GM21381 (cell line): ENCODE measurements at regions not wholly inside any gene's neighbourhood (a gene's known extent, or its start where the extent isn't known, plus 50 kb on each side); places are given as distances from the start of the nearest gene placed in this dataset.
A peak's percentile ranks its signal among the peaks of the same experiment; 100 is the strongest.

Source experiments
- ATAC-seq: cut with Tn5 transposase; IDR thresholded peaks from one replicate; pipeline ENCODE4 v1.9.1; 2021; ENCODE audit warnings: mild to moderate bottlenecking, moderate library complexity; ENCODE audit not compliant: unreplicated experiment

DNA sequence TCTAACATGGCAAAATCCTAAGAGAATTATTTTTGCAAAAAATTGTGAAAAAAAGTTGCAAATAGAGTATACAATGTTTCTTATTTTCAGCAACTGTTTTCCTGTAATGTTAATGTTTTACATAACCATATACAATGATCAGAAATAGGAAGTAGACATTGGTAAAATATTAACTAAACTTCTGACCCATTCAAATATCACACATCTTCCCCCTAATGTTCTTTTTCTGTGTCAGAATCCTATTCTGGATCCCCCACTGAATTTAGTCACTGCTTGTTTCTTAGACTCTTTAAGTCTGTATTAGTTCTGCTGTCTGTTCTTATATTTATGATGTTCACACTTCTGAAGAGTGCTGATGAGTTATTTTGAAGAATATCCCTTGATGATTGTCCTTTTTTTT is 62.0 kb downstream of the HFE start:
- ATAC-seq: no peak

DNA sequence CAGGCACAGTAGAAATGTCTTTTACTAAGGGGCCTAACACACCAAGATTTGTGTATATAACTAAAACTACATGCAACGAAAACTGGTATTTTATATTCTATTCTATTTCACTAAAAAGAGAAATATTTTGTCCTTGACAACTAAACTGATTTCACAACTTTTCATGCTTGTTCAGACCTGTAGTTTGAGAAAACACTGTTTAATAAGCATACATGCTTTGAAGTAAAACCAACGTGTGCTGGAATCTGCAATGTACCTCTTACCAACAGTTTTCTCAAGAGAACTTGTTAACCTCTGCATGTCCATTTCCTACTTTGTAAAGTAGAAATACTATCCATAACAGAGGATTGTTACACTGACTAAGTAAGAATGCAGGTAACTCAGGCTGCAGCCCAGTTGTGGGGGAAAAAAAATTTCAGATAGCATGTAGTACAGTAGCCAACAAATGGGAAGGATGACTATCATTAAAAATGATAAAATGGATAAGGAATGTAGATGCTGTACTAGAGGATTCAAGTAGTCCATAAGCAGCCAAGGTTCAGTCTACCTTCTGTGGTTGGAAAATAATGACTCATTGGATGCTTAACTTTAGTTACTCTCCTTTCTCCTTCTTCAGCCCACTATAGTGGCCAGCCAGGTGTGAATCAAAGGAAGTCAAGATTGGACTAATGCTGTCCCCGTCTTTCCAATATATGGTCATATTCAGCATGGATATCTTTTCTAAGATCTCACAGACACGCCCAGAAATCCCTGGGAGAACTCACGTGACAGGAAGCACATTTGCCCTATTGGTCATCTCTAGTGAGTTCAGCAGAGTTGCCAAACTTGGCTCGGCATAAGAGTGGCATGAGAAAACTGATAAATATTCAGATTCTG is 65.2 kb downstream of the HFE start:
- no peak for ATAC-seq

DNA sequence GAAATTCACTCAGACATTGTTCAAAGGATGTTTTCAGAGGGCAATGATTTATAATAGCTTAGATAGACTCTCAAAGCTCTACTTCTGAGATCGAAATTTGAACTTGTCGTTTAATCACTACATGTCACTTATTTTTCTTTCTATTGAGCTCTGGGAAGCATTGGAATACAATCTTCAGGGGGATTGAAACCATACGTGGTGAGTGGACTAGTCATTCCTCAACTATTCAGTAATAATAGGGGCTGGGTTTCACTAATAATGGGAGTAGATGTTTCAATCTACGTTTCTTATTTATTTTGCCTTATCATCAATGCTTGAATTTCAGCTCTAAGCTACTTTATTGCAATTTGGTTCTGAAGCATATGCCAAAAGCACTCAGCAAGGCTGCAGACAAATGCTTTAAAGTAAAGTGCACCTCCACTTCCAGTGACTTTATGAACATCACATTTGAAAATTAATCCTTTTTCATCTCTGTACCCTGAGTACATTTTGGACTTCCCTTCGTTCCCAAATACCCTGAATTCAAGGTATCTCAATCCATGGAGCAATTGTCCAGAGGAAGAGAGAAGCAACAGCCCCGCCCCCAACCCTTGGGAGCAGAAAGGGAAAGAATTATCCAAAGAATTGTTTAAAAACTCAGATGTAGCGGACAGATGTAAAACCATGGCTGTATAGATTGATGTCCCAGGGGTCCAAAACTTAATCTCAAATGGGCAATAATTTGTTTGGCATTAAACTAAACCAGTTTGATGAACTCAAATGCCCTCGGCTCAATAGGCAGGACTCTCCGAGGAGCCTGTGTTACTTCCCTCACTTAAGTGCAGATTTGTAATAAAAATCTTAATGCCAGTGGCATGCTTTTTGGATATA is 68.1 kb downstream of the HFE start:
- ATAC-seq: no peak

DNA sequence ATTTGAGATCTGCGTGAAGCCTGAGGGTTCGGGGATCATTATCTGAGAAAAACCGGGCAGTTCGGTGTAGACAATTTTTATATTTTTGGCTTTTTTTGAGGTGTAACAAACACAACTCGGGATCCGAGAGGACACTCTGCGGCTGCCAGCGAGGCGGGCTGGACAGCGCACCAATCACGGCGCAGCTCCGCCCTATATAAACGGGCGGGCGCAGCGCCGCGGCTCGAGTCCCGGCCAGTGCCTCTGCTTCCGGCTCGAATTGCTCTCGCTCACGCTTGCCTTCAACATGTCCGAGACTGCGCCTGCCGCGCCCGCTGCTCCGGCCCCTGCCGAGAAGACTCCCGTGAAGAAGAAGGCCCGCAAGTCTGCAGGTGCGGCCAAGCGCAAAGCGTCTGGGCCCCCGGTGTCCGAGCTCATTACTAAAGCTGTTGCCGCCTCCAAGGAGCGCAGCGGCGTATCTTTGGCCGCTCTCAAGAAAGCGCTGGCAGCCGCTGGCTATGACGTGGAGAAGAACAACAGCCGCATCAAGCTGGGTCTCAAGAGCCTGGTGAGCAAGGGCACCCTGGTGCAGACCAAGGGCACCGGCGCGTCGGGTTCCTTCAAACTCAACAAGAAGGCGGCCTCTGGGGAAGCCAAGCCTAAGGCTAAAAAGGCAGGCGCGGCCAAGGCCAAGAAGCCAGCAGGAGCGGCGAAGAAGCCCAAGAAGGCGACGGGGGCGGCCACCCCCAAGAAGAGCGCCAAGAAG is 69.0 kb downstream of the HFE start:
- ATAC-seq: peak; percentile 47

- peak; percentile 3 for ATAC-seq
These were observed 69.6 kb downstream of the HFE start for GRCh38 chr6:26156850-26157250.

DNA sequence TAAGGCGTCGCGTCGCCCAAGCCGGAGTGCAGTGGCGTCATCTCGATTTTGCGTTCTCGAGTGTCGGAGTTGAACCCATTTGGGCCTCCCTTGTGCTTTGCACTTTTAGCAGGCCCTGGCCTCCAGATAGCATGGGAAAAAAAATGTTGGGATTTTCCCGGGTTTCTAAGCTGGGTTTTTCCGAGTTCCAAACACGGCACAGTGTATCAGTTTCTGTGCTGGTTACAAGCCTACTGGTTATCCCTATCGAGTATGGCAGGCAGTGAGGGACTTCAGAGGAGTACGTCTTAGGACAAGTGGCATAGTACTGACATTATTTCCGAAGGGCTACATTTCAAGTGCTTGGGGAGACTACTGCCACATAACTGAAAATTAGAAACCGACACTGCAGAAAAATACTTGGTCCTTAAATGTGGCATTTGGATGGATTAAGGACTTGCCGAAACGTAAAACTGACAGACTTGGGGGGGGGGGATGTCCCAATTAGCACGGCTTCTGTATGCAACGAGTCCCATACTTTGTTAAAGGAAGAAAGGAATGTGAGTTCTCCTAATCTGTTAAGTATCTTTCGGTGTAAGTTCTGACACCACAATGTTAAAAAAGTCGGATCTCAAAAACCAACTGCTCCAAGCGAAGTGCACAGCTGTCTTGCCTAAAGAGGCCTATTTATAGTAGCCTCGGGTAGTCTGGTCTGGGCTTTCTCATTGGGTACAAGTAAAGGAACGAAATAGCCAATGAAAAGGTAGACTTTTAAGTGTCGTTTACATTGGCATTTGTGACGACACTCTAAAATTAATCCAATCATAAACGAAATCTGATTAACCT is 70.2 kb downstream of the HFE start:
- peak; percentile 63 for ATAC-seq

DNA sequence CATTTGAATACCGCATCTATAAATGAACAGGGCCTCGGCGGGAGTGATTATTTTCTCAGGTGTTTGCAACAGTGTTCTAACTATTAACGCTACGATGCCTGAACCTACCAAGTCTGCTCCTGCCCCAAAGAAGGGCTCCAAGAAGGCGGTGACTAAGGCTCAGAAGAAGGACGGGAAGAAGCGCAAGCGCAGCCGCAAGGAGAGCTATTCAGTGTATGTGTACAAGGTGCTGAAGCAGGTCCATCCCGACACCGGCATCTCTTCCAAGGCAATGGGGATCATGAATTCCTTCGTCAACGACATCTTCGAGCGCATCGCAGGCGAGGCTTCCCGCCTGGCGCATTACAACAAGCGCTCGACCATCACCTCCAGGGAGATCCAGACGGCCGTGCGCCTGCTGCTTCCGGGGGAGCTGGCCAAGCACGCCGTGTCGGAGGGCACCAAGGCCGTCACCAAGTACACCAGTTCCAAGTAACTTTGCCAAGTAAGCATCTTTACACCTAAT is 70.9 kb downstream of the HFE start:
- no peak for ATAC-seq

GRCh38 chr6:26158581-26159356 is 71.5 kb downstream of the HFE start:
- ATAC-seq: no peak

DNA sequence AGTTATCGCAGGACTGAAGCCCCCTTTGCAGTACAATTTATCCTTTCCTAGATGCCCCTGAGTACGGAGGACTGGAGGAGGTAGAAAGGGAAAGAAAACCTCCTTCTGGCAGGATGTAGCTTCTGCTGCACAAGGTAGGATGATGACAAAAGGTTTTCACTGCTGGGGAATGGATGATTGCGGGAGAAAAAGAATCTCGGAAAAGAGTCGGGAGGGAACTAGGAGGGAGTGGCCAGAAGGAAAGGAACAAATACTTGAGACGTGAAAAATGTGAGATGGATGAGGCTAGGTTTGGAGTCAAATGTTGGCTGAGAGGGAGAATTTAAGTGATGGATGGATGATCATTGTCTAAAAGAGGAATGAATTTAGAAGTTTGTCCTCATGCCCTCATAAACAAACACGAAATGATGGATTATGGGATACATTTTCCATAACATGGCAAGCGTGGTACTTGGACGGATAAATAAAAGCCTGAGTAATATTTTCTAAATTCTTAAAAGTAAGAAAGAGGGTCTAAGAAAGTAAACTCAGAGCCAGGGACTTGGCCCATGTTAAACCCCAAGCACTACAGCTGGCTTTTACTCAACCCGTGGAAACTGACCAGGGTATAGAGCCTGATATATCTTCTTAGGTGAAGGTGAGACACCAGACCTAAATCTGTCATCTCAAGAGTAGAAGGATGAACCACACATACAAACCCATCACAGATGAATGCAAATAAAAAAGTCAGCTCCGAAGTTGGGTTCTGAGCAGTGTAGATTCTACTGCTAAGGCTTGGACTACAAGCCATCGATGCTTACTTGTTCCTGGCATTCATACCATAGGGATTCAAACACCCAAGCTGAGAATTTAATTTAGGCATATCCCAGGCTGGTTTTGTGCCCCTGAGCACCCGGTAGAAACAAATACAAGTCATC is 72.4 kb downstream of the HFE start:
- no peak for ATAC-seq

- ATAC-seq: no peak
These were observed 74.1 kb downstream of the HFE start for GRCh38 chr6:26161322-26161721.

- ATAC-seq: no peak
These were observed 75.2 kb downstream of the HFE start for GRCh38 chr6:26162399-26162798.

GRCh38 chr6:26163427-26164119 is 76.3 kb downstream of the HFE start:
- no peak for ATAC-seq

DNA sequence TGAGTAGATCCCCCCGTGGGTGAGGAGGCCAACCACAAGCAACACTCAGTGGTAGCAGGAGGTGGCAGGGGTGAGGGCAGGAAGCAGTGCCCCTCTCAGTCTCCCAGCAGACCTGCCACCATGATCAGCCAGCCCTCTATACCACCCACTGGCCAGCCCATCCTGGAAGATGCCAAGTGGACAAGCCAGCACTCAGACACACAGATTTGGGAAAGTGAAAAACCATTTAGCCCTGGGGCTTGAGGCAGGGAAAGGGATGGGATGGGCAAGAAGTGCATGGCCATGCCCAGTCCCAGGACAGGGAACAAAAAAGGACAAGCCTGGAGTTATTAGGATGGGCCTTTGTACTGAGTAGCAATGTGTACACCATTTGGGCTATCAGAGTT is 76.9 kb downstream of the HFE start:
- ATAC-seq: no peak

DNA sequence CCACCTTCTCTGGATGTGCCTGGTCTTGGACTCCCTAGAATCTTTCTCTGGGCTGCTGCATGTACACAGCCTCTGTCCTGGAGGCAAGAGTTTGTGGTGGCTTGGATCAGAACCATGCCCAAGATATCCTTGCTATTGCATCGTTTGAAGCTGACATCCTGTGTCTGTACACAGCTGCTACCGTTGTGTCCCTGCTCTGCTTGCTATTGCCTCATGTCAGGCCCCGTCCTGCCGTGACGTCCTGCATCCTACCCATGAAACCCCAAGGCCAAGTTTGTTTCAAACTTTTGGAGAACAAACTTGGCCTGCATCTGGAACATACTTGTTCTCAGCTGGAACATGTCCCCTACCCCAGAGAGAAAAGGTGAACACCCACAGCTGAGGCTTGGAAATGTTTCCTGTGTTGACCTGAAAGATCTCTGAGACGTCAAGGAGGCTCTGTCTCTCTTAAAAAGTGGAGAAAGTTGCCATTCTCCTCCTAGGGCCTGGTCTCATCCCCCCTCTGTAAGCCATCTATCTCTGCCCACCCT is 78.1 kb downstream of the HFE start:
- no peak for ATAC-seq

DNA sequence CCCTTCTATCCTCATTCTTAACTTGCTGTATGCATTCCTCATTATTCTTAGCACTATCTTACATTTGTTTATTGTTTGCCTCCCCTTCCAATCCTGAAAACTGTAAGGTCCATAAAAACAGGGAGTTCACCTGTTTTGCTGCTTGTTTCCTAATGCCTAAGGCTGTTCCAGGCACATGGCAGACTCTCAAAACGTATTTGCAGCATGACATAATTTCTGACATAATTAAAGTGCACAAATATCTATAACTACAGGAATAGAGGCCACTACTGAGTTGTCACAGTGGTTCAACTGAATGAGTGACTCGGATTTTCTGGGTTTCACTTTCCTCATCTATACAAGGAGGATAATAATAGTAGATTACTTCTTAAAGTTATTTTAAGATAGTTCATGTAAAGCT is 83.0 kb downstream of the HFE start:
- no peak for ATAC-seq

DNA sequence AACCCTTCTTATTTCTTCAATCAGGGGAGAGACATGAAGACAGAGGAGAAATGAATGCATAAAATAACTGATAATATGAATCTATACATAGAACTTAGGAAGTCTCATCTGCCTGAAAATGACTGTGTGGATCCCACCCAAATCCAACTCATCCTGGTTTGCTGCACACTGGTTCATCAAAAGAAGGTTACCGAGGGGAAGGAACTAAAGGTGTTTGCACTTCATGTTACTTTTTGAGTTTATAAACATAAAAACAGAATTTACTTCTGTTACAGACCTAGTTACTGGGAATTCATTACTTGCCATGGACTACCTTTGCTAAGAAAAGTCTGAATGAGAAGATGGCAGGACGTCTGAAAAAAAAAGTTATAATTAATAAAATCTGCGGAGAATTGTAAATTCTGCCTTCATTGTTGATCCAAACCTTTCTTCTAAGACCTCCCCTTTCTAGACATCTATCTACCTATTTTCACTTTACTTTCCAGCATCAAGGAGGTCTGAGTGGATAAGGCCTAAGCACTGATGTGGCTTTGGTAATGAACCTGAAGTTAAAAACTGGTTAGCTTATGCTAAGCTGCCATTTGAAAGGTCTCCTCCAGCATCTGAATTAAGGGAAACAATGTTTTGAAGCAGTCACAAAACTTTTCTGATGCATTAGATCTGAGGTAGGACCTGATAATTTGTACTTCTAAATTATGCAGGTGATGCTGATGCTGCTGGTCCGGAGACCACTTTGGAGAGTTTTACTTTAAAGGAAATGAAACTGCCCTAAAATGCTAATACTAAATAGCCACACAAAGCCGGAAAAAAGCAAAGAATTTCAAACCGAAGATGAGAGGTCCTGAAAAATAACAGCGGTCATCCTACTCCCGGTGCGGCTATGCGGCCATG is 84.0 kb downstream of the HFE start:
- no peak for ATAC-seq

DNA sequence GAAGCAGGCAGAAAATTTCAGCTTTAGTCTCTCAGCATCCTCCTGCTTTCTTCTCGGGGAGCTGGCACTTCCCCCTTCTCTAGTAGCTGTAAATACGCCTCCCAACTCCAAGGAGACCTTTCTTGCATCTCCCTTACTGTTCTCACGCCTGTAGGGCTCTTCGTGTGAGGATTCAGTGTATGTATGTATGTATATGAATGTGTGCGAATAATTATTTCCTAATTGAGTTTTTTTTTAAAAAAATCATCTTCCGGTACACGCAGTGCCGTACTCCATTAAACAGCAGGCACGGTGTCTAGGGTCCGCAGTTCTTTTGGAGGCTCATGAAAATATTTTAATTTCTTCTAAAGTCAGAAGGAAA is 85.4 kb downstream of the HFE start:
- ATAC-seq: no peak
